GM20000 (cell line): ENCODE measurements at regions not wholly inside any gene's neighbourhood (a gene's known extent, or its start where the extent isn't known, plus 50 kb on each side); places are given as distances from the start of the nearest gene placed in this dataset.

Source experiments
- DNase-seq: peaks from one replicate; pipeline ENCODE4 v3.0.0; 2012; ENCODE audit warnings: low spot score
- TF ChIP-seq, protein P1 (sequence below): IDR thresholded peaks from 2 replicates; pipeline ENCODE4 v1.5.1; 2012; ENCODE audit warnings: mild to moderate bottlenecking, control low read depth; ENCODE audit errors: extremely low read depth, missing control alignments

DNA sequence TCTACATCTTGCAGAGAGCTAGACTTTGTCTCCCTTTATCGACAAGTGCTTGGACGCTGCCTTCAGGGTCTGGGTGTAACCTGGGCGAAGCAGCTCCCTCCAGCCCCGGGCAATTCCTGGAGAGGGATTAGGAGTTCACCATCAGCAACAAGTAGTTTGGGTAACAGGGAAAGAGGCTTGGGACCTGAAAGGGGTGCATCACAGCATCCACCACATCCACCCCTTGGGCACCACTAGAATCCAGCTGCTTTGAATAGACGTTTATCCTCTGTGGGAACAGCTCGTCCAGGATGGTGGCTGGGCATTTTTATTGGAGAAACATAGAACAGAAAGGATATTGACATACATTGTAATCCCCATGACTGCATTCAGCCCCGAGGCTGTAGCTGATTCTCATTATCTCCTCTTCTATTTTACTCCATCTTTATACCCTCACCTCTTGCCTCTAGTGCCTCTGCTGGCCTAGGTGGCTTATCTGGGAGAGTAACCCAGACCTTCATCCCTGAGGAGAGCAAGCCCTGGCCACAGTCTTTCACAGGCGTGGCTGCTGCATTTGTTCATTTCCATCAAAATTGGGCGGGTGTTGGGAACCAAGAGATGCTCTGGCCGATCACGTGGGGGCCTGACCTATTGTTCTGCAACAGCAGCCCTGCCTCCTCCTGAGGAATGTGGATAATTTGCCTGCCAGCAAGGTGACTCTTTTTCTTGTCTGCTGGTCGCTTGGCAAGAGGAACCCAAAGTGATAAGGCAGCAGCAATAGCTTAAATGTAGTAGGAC, 109.2 kb upstream of the RALGAPA2 start:
- TF ChIP-seq, protein P1, sequence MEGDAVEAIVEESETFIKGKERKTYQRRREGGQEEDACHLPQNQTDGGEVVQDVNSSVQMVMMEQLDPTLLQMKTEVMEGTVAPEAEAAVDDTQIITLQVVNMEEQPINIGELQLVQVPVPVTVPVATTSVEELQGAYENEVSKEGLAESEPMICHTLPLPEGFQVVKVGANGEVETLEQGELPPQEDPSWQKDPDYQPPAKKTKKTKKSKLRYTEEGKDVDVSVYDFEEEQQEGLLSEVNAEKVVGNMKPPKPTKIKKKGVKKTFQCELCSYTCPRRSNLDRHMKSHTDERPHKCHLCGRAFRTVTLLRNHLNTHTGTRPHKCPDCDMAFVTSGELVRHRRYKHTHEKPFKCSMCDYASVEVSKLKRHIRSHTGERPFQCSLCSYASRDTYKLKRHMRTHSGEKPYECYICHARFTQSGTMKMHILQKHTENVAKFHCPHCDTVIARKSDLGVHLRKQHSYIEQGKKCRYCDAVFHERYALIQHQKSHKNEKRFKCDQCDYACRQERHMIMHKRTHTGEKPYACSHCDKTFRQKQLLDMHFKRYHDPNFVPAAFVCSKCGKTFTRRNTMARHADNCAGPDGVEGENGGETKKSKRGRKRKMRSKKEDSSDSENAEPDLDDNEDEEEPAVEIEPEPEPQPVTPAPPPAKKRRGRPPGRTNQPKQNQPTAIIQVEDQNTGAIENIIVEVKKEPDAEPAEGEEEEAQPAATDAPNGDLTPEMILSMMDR = no peak
- DNase-seq = no peak

DNA sequence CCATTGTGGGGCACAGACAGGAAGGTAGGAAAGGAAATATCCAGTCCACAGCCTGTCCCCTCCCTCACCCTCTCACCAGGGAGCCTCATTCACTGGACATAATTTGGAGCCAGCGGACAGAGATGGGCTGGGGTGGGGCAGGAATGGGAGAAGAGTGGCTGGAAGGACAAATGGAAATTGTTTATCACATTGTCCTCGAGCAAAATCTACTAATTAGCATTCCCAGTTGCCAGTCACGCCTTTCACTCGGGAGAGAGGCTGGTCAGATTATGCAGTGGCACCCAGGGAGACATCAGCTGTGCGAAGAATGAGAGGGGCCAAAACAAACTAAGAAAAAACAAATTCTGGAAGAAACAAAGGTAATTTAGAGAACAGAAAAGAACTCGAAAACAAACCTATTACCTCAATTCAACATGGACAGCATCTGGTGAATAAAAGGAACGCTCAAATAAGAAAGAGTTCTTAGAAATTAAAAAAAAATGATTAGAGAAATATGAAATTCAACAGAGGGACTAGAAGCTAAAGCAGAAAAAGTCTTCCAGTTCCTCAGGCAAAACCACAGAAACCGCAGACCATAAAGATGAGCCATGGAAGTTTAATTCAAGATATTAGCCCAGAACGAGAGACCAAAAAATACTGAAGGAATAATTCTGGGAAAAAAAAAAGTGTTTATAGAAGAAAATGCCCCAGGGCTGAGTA, 108.5 kb upstream of the RALGAPA2 start:
- TF ChIP-seq, protein P1 = no peak
- DNase-seq = no peak

DNA sequence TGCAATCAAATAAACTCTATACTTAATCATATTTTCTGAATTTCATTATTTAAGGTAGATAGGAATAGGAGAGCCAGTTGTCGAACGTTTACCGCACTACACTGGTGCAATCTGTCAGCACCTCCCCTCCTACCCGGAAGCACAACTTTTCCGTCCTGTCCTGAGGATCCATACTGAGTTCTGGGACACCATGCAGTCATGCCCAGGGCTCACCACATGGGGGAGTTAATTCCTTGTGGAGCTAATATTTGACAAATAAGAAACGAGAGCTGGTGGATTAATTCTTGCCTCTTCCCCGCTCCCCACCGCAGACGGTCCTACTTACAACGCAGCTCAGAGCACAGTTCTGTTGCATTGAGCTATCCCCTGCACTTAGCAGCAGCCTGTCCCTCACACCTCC, 107.7 kb upstream of the RALGAPA2 start:
- TF ChIP-seq, protein P1 = no peak
- no peak for DNase-seq

DNA sequence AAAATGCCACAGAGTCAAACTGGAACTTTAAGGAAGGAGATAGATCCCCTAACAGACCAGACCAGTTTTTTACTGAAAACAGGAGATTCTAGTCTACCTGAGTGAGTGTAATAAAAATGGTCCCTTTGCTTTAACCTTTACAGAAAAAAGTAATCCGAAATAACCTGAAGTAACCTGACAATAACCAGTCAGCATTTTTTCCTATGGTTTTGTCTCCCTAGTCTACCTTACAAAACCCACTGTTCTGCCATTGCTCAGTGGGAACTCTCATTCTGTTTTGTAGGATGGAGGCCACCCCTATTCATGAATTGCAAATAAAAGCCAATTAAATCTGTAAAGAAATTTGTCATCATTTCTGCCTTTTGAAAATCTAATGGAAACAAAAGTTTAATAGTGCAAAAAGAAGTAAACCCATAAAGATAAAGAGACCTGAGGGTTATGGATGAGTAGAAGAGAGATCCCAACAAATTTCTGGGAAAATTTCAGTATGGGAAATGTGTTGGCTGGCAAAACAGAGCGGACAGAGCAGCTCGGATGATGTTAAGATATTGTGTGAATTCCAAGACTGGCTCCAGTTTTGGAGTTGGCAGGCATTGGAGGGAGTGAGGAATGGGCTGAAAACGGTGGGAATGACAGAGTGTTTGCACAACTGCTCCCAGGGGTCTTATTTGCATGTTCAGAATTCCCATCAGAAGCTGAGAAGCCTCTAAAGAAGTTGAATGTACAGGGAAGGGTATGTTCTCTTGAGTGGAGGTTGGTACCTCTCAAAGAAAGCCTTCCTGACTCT, 104.7 kb upstream of the RALGAPA2 start:
- DNase-seq = no peak
- TF ChIP-seq, protein P1 = no peak

DNA sequence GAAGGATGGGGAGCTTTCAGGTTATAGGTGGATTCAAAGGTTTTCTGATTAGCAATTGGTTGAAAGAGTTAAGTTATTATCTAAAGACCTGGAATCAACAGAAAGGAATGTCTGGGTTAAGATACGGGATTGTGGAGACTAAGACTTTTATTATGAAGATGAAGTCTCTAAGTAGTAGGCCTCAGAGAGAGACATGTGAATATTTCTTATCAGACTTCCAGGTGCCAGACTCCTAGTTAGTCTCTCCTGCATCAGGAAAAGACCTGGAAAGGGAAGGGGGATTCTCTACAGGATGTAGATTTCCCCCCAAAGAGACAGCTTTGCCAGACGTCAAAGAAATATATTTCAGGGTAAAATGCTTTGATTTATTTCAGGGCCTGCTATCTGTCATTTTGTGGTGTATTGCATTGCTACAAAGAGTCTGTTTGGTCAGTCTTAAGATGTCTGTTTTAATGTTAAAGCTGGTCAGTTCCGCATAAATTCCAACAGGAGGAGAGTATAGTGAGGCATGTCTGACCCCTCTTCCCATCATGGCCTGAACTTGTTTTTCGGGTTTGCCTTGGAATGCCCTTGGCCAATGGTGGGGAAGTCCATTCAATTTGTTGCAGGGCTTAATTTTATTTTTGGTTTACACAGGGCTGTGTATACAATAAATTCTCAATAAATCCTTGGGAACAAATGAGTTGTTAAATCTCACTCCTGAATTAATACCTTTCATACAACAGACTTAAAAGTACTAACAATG, 103.4 kb upstream of the RALGAPA2 start:
- TF ChIP-seq, protein P1 = no peak
- no peak for DNase-seq

DNA sequence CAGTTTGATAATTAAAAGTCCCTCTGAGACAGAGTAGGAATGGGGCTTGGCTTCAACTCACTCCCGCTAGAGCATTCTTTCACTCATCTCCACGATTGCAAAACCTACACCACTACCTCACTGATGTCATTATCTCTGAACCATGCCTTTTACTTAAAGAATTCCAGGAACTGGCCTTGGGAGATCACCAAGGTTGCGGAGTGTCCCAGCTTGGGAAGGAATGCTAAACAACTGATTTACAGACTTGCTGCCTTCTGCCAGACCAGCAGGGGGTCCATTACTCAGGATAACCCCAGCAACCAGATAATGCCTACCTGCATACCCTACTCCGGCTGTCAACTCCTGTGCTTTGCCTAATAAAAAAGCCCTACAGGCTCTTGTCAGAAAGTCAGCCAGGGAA, 102.2 kb upstream of the RALGAPA2 start:
- TF ChIP-seq, protein P1 = no peak
- no peak for DNase-seq

DNA sequence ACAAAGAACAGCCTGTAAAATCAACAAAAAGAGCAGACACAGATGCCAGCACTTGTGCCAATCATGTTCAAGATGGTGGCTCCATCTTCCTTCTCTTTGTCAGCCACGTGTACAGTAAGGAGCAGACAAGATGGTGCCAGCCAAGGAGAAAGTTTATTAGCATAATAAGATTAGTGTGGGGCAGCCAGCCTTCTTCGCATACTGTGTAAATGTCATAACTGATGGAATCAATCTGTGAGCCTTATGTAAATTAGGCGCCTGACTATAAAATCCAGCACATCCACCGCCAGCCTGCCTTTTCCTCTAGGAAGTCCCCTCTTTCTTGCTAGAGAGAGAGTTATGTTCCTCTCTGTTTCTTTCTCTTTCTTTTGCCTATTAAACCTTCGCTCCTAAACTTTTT, 99.7 kb upstream of the RALGAPA2 start:
- TF ChIP-seq, protein P1 = no peak

More for the DNA sequence above, 99.7 kb upstream of the RALGAPA2 start:
- DNase-seq = no peak
